GM12878 (cell line): ENCODE measurements at regions not wholly inside any gene's neighbourhood (a gene's known extent, or its start where the extent isn't known, plus 50 kb on each side); places are given as distances from the start of the nearest gene placed in this dataset.

ENCODE experiments used
- ATAC-seq: fragments of 200-7000 bp; cut with Tn5 transposase; 3 replicates; pipeline ENCODE4 v1.9.1; 2020; ENCODE audit warnings: mild to moderate bottlenecking, moderate library complexity
- BruUV-seq: library from RNA; stranded (reverse); fragments of 400-500 nt; replicated peaks from 2 replicates; lab custom pipeline; 2021; lab: Mats Ljungman, UMichigan
- CTCF ChIA-PET: fragments of 300-600 bp; sonication (Branson Sonifier 250); formaldehyde crosslinking; extraction: SDS; loops from one replicate; lab custom pipeline; 2021; ENCODE audit warnings: inconsistent platforms; lab: Yijun Ruan, JAX
- POLR2A ChIA-PET: fragments of 350-600 bp; formaldehyde crosslinking; extraction: SDS; loops from one replicate; lab custom pipeline; 2021; ENCODE audit warnings: inconsistent platforms; lab: Charles Lee
- RAD21 ChIA-PET: fragments of 300-600 bp; sonication (Branson Sonifier 250); formaldehyde crosslinking; loops from one replicate; lab custom pipeline; 2023; ENCODE audit warnings: antibody characterized with exemption; ENCODE audit not compliant: unreplicated experiment; lab: Charles Lee
- SMC1A ChIA-PET: fragments of 300-600 bp; sonication (Branson Sonifier 250); formaldehyde crosslinking; loops from one replicate; lab custom pipeline; 2023; ENCODE audit not compliant: unreplicated experiment, uncharacterized antibody; lab: Charles Lee
- DNase-seq: peaks from one replicate; pipeline ENCODE4 v3.0.0-alpha.2; 2011; ENCODE audit warnings: low read depth, low spot score
- FAIRE-seq: peaks from 3 replicates; lab custom pipeline; 2011; peaks lifted over from hg19 to GRCh38; lab: Jason Lieb, UNC
- H2AFZ ChIP-seq: 2 replicates; pipeline ENCODE4 v1.6.0; 2011; ENCODE audit warnings: low read depth, low read length, control low read depth; ENCODE audit not compliant: control insufficient read depth
- H3K27ac ChIP-seq: 2 replicates; pipeline ENCODE4 v1.5.1; 2011; ENCODE audit warnings: control low read depth; ENCODE audit not compliant: control insufficient read depth, insufficient read depth
- H3K27me3 ChIP-seq, 2 experiments: replicated peaks in 1 of 2; 2 replicates each; pipeline versions ENCODE4 v1.6.0 to v1.6.1; 2011; ENCODE audit warnings: low read length in 1 of 2; ENCODE audit not compliant: control insufficient read depth in 2 of 2, insufficient read depth in 2 of 2
- H3K36me3 ChIP-seq, 2 experiments: 2 replicates each; pipeline ENCODE4 v1.5.1; 2011; ENCODE audit warnings: low read length in 1 of 2; ENCODE audit not compliant: control insufficient read depth in 2 of 2, insufficient read depth in 2 of 2
- H3K4me1 ChIP-seq: 2 replicates; pipeline ENCODE4 v1.6.1; 2011; ENCODE audit warnings: mild to moderate bottlenecking, low read length, moderate library complexity, mixed read lengths; ENCODE audit not compliant: control insufficient read depth, insufficient read depth
- H3K4me2 ChIP-seq: 2 replicates; pipeline ENCODE4 v1.6.0; 2011; ENCODE audit warnings: control low read depth; ENCODE audit not compliant: control insufficient read depth, insufficient read depth
- H3K4me3 ChIP-seq: fragments of 200-600 bp; sonication (generic); 2 replicates; pipeline ENCODE4 v1.5.1; 2016
- H3K79me2 ChIP-seq: 2 replicates; pipeline ENCODE4 v1.6.0; 2011; ENCODE audit warnings: low read length; ENCODE audit not compliant: control insufficient read depth, insufficient read depth
- H3K9ac ChIP-seq: 2 replicates; pipeline ENCODE4 v1.8.0; 2011; ENCODE audit warnings: low read length, control low read depth, mixed read lengths; ENCODE audit not compliant: control insufficient read depth, insufficient read depth
- H3K9me3 ChIP-seq: replicated peaks from 3 replicates; pipeline ENCODE4 v1.5.1; 2011; ENCODE audit warnings: mild to moderate bottlenecking, low read length; ENCODE audit not compliant: control insufficient read depth, insufficient read depth
- H4K20me1 ChIP-seq: 2 replicates; pipeline ENCODE4 v1.6.0; 2011; ENCODE audit not compliant: control insufficient read depth, insufficient read depth
- BMI1 ChIP-seq: fragments of 450-650 bp; IDR thresholded peaks from 2 replicates; pipeline ENCODE4 v1.6.1; 2016; ENCODE audit warnings: mild to moderate bottlenecking, moderate library complexity, borderline replicate concordance
- FOXK2 ChIP-seq: fragments of 450-650 bp; IDR thresholded peaks from 2 replicates; pipeline ENCODE4 v1.6.1; 2017; ENCODE audit warnings: mild to moderate bottlenecking, moderate library complexity
- IKZF2 ChIP-seq, 2 experiments: fragments of 450-650 bp; IDR thresholded peaks; 2 replicates each; pipeline ENCODE4 v1.6.1; 2017; ENCODE audit warnings: mild to moderate bottlenecking in 2 of 2, moderate library complexity in 2 of 2
- MTA3 ChIP-seq: IDR thresholded peaks from 2 replicates; pipeline ENCODE4 v1.6.1; 2012; ENCODE audit warnings: low read length, inconsistent platforms, borderline replicate concordance
- NFXL1 ChIP-seq: fragments of 450-650 bp; IDR thresholded peaks from 2 replicates; pipeline ENCODE4 v1.6.1; 2017; ENCODE audit warnings: antibody characterized with exemption, mild to moderate bottlenecking, borderline replicate concordance
- NKRF ChIP-seq: fragments of 450-650 bp; conservative IDR thresholded peaks from 2 replicates; pipeline ENCODE4 v1.6.1; 2017; ENCODE audit warnings: mild to moderate bottlenecking, moderate library complexity
- SIX5 ChIP-seq: IDR thresholded peaks from 2 replicates; pipeline ENCODE4 v1.6.1; 2011; ENCODE audit warnings: mild to moderate bottlenecking, low read depth, low read length, moderate library complexity; ENCODE audit not compliant: severe bottlenecking
- SKIL ChIP-seq: fragments of 450-650 bp; IDR thresholded peaks from 2 replicates; pipeline ENCODE4 v1.6.1; 2017; ENCODE audit warnings: mild to moderate bottlenecking, low read depth, inconsistent platforms; ENCODE audit not compliant: poor library complexity, severe bottlenecking
- ZNF384 ChIP-seq: IDR thresholded peaks from 2 replicates; pipeline ENCODE4 v1.6.1; 2012; ENCODE audit warnings: low read depth, mild to moderate bottlenecking, low read length, improper control_type of control experiment, borderline replicate concordance
- in situ Hi-C: fragments of 300-500 bp; cut with MboI; formaldehyde crosslinking; loops from 9 replicates; pipeline ENCODE4 v1.14.3; 2018; ENCODE audit warnings: mixed read lengths
- intact Hi-C: fragments of 100-400 bp; cut with micrococcal nuclease; formaldehyde crosslinking; loops from one replicate; pipeline ENCODE4 v1.14.2; 2022; ENCODE audit not compliant: unreplicated experiment
- TF ChIP-seq, protein P1 (sequence below): fragments of 450-650 bp; IDR thresholded peaks from 2 replicates; pipeline ENCODE4 v1.6.1; 2014; ENCODE audit warnings: mild to moderate bottlenecking

DNA sequence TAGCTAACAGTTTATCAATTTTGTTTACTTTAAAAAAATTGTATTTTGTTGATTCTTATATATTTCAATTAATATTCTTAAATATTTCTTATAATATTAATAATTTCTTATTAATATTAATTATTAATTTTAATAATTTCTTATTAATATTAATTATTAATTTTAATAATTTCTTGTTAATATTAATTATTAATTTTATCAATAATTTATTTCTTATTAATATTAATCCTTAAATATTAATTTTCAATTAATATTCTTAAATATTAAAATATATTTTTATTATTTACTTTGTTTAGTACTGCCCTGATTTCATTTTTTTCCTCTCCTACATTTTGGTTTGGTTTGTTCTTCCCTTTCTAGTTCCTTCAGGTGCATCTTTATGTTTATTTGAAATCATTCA lies 1208.1 kb downstream of the LRFN5 start:
- Histone ChIP-seq H3K27ac (no peak overlapping the region), H3K4me3 (no peak overlapping the region), H3K27me3 (no peaks in the 10 kb centered on the region), H2AFZ (no peak overlapping the region), H3K79me2 (no peaks in the 10 kb centered on the region), H3K9ac (no peak overlapping the region), H3K4me2 (no peak overlapping the region), H3K4me1 (no peaks in the 10 kb centered on the region), H3K9me3 (no peaks in the 10 kb centered on the region), H3K36me3 (no peaks in the 10 kb centered on the region), H4K20me1 (no peaks in the 10 kb centered on the region)
- no peak for DNase-seq
- BruUV-seq = no TSS peak
- SMC1A ChIA-PET = no interaction called here
- no peak for FAIRE-seq
- TF ChIP-seq BMI1 (no peak), MTA3 (no peak), NFXL1 (no peak), ZNF384 (no peak), NKRF (no peak), FOXK2 (no peak), SKIL (no peak), IKZF2 (IDR thresholded peaks at IDR 0.05) (no peak), SIX5 (no peak)
- TF ChIP-seq, protein P1, sequence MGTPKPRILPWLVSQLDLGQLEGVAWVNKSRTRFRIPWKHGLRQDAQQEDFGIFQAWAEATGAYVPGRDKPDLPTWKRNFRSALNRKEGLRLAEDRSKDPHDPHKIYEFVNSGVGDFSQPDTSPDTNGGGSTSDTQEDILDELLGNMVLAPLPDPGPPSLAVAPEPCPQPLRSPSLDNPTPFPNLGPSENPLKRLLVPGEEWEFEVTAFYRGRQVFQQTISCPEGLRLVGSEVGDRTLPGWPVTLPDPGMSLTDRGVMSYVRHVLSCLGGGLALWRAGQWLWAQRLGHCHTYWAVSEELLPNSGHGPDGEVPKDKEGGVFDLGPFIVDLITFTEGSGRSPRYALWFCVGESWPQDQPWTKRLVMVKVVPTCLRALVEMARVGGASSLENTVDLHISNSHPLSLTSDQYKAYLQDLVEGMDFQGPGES = no peak
- CTCF ChIA-PET = no interaction called here
- intact Hi-C loops (no loop called here), in situ Hi-C loops (no loop called here)
- POLR2A ChIA-PET = no interaction called here
- RAD21 ChIA-PET = no interaction called here
- ATAC-seq = no peak
